ENCODE measurements at regions not wholly inside any gene's neighbourhood (a gene's known extent, or its start where the extent isn't known, plus 50 kb on each side); places are given as distances from the start of the nearest gene placed in this dataset.

GRCh38 chr10:33412241-33412640, 77.8 kb upstream of the NRP1 start:
- no peak overlapping the region for H3K18ac ChIP-seq (ENCODE audit: insufficient read length, low read depth, low read length)
- H2BK20ac ChIP-seq (ENCODE audit: low read depth, low read length, poor library complexity, severe bottlenecking): no peak overlapping the region
- TF ChIP-seq CTCF (conservative IDR thresholded peaks at IDR 0.05): no peak
- Mint-ChIP-seq H3K9me3 (no peaks in the 10 kb centered on the region; a peak in 1 of 5 replicates), H3K4me3 (no peak overlapping the region), H3K27ac (no peak overlapping the region), H3K36me3 (ENCODE audit: insufficient read depth in 1 of 3, low read depth in 3 of 3) (no peaks in the 10 kb centered on the region), H3K4me1 (no peaks in the 10 kb centered on the region), H3K27me3 (ENCODE audit: low read depth) (peaks cover 3% of the 10 kb centered on the region; the same call in 1 of the 2 replicates)
- no peak overlapping the region for H3K23ac ChIP-seq (ENCODE audit: insufficient read length, low read depth, low read length)
- H3K56ac ChIP-seq (ENCODE audit: insufficient read length, low read depth, low read length): no peak overlapping the region
- no peaks in the 10 kb centered on the region for H3K4me1 ChIP-seq (ENCODE audit: insufficient read depth, low read length)
- no peak overlapping the region for H4K8ac ChIP-seq (replicated peaks; ENCODE audit: insufficient read length, low read depth, low read length)
- no peak overlapping the region for H2BK15ac ChIP-seq (ENCODE audit: low read depth, low read length)
- H3K9ac ChIP-seq (ENCODE audit: extremely low read depth, insufficient read length, low read length): no peak overlapping the region
- no peak overlapping the region for H3K4me2 ChIP-seq (ENCODE audit: insufficient read depth, insufficient read length, low read length)
- no CpG with 5 or more reads among the region's 1 CpG for WGBS (ENCODE audit: extremely low coverage, insufficient read length, low lambda C conversion rate)
- no peaks in the 10 kb centered on the region for H3K79me1 ChIP-seq (ENCODE audit: insufficient read depth, low read depth, low read length, poor library complexity, severe bottlenecking)
- H3K4ac ChIP-seq (ENCODE audit: low read depth, low read length): no peak overlapping the region
- no peaks in the 10 kb centered on the region for H4K20me1 ChIP-seq (ENCODE audit: control insufficient read depth, insufficient read depth, insufficient read length)
- H4K5ac ChIP-seq (ENCODE audit: insufficient read length, low read depth, low read length): no peak overlapping the region
- H3K9me3 ChIP-seq (ENCODE audit: control insufficient read depth, low read depth, low read length): no peaks in the 10 kb centered on the region
- H3T11ph ChIP-seq (ENCODE audit: low read length): no peak overlapping the region
- H3K14ac ChIP-seq (ENCODE audit: insufficient read depth, low read length): no peak overlapping the region
- no peak overlapping the region for H3K27ac ChIP-seq (ENCODE audit: insufficient read length, low read depth, low read length)
- H2BK5ac ChIP-seq (ENCODE audit: insufficient read length, low read length): no peak overlapping the region
- H3K79me2 ChIP-seq (ENCODE audit: insufficient read depth, low read length): no peaks in the 10 kb centered on the region
- no peak overlapping the region for H2AFZ ChIP-seq (ENCODE audit: low read length)
- H3K23me2 ChIP-seq (ENCODE audit: insufficient read length, low read depth, low read length, poor library complexity, severe bottlenecking): no peaks in the 10 kb centered on the region
- no peak overlapping the region for H2AK5ac ChIP-seq (ENCODE audit: insufficient read length, low read length)
- H2BK120ac ChIP-seq (ENCODE audit: low read depth, low read length, poor library complexity, severe bottlenecking): no peak overlapping the region
- no peak overlapping the region for H2BK12ac ChIP-seq (ENCODE audit: insufficient read length, low read depth, low read length)
- no peak for DNase-seq
- H4K91ac ChIP-seq (ENCODE audit: insufficient read length, low read depth, low read length): no peak overlapping the region
- no peaks in the 10 kb centered on the region for H3K27me3 ChIP-seq (ENCODE audit: insufficient read depth, low read length)

Data from H9 (cell line).